IMR-90 (cell line): ENCODE measurements at regions not wholly inside any gene's neighbourhood (a gene's known extent, or its start where the extent isn't known, plus 50 kb on each side); places are given as distances from the start of the nearest gene placed in this dataset.

Source experiments
- ATAC-seq: fragments of 200-7000 bp; cut with Tn5 transposase; 2 replicates; pipeline ENCODE4 v1.9.1; 2020; ENCODE audit warnings: low read depth, mild to moderate bottlenecking, moderate library complexity
- BruUV-seq: library from RNA; stranded (reverse); fragments of 400-500 nt; replicated peaks from 2 replicates; lab custom pipeline; 2021; lab: Mats Ljungman, UMichigan
- CTCF ChIA-PET: fragments of 300-600 bp; formaldehyde crosslinking; extraction: SDS; loops from one replicate; lab custom pipeline; 2021; ENCODE audit warnings: antibody characterized with exemption; lab: Yijun Ruan, JAX
- POLR2A ChIA-PET: fragments of 300-600 bp; sonication (Branson Sonifier 250); formaldehyde crosslinking; loops from one replicate; lab custom pipeline; 2022; ENCODE audit warnings: antibody characterized with exemption; ENCODE audit not compliant: unreplicated experiment; lab: Charles Lee
- DNase-seq: peaks from one replicate; pipeline ENCODE4 v3.0.0; 2013
- H2AFZ ChIP-seq: replicated peaks from 2 replicates; pipeline ENCODE3; 2013; ENCODE audit warnings: low read length, mild to moderate bottlenecking; ENCODE audit not compliant: poor library complexity
- H2AK5ac ChIP-seq: 2 replicates; pipeline ENCODE4 v1.6.1; 2013; ENCODE audit warnings: low read depth, low read length, inconsistent platforms
- H2AK9ac ChIP-seq: replicated peaks from 2 replicates; pipeline ENCODE3; 2013; ENCODE audit warnings: mild to moderate bottlenecking, low read depth, low read length, moderate library complexity; ENCODE audit not compliant: poor library complexity
- H2BK120ac ChIP-seq: 2 replicates; pipeline ENCODE4 v1.6.1; 2013; ENCODE audit warnings: low read depth, low read length, inconsistent platforms
- H2BK15ac ChIP-seq: 3 replicates; pipeline ENCODE4 v1.6.1; 2013; ENCODE audit warnings: low read depth, low read length, inconsistent platforms
- H2BK20ac ChIP-seq: 2 replicates; pipeline ENCODE4 v1.6.1; 2013; ENCODE audit warnings: low read depth, mild to moderate bottlenecking, inconsistent platforms, low read length, moderate library complexity
- H2BK5ac ChIP-seq: 2 replicates; pipeline ENCODE4 v1.6.1; 2013; ENCODE audit warnings: mild to moderate bottlenecking, low read depth, low read length, inconsistent platforms; ENCODE audit not compliant: poor library complexity, severe bottlenecking
- H3K14ac ChIP-seq: replicated peaks from 2 replicates; pipeline ENCODE4 v1.6.1; 2013; ENCODE audit warnings: low read depth, low read length, inconsistent platforms
- H3K18ac ChIP-seq: 2 replicates; pipeline ENCODE4 v1.6.1; 2013; ENCODE audit warnings: low read depth, low read length, control low read depth
- H3K23ac ChIP-seq: 2 replicates; pipeline ENCODE4 v1.6.1; 2013; ENCODE audit warnings: low read depth, low read length, inconsistent platforms
- H3K27ac ChIP-seq: 2 replicates; pipeline ENCODE4 v1.5.1; 2013; ENCODE audit warnings: mild to moderate bottlenecking, control low read depth, low read length; ENCODE audit not compliant: insufficient read depth
- H3K27me3 ChIP-seq: 2 replicates; pipeline ENCODE4 v1.6.1; 2013; ENCODE audit warnings: low read length; ENCODE audit not compliant: control insufficient read depth, insufficient read depth
- H3K36me3 ChIP-seq: 2 replicates; pipeline ENCODE4 v1.6.1; 2013; ENCODE audit warnings: low read length, mixed read lengths; ENCODE audit not compliant: control insufficient read depth, insufficient read depth
- H3K4ac ChIP-seq: 2 replicates; pipeline ENCODE4 v1.6.1; 2013; ENCODE audit warnings: low read depth, low read length, inconsistent platforms
- H3K4me1 ChIP-seq: 2 replicates; pipeline ENCODE4 v1.6.1; 2013; ENCODE audit warnings: low read length, mixed read lengths; ENCODE audit not compliant: control insufficient read depth, insufficient read depth
- H3K4me2 ChIP-seq: 2 replicates; pipeline ENCODE4 v1.6.1; 2013; ENCODE audit warnings: low read depth, mild to moderate bottlenecking, control low read depth, low read length, moderate library complexity
- H3K4me3 ChIP-seq: 2 replicates; pipeline ENCODE4 v1.5.1; 2013; ENCODE audit warnings: low read depth, mild to moderate bottlenecking, control low read depth, low read length, moderate library complexity; ENCODE audit not compliant: insufficient read depth
- H3K56ac ChIP-seq: 2 replicates; pipeline ENCODE4 v1.6.1; 2013; ENCODE audit warnings: low read length, inconsistent platforms; ENCODE audit not compliant: insufficient read depth; ENCODE audit errors: extremely low read depth
- H3K79me1 ChIP-seq, 2 experiments: 2 replicates each; pipeline ENCODE4 v1.6.1; 2013; ENCODE audit warnings: low read length in 2 of 2, inconsistent platforms in 1 of 2, low read depth in 1 of 2
- H3K9ac ChIP-seq: 2 replicates; pipeline ENCODE4 v1.6.1; 2013; ENCODE audit warnings: low read depth, low read length, control low read depth
- H3K9me1 ChIP-seq: 2 replicates; pipeline ENCODE4 v1.6.1; 2013; ENCODE audit warnings: low read length, inconsistent platforms; ENCODE audit not compliant: insufficient read depth
- H3K9me3 ChIP-seq: 2 replicates; pipeline ENCODE4 v1.6.1; 2013; ENCODE audit warnings: low read length; ENCODE audit not compliant: control insufficient read depth, insufficient read depth
- H4K20me1 ChIP-seq: 2 replicates; pipeline ENCODE4 v1.6.1; 2013; ENCODE audit warnings: low read length, inconsistent platforms; ENCODE audit not compliant: insufficient read depth
- H4K5ac ChIP-seq: 2 replicates; pipeline ENCODE4 v1.6.1; 2013; ENCODE audit warnings: mild to moderate bottlenecking, low read depth, low read length, control low read depth
- H4K8ac ChIP-seq, 2 experiments: 2 replicates each; pipeline ENCODE4 v1.6.1; 2013; ENCODE audit warnings: low read depth in 2 of 2, low read length in 2 of 2, control low read depth in 1 of 2, inconsistent platforms in 1 of 2
- H4K91ac ChIP-seq: 2 replicates; pipeline ENCODE4 v1.6.1; 2013; ENCODE audit warnings: low read depth, low read length, inconsistent platforms; ENCODE audit not compliant: insufficient read depth
- CTCF ChIP-seq: conservative IDR thresholded peaks from 2 replicates; pipeline ENCODE4 v1.5.1; 2012; ENCODE audit warnings: mild to moderate bottlenecking, low read depth, low read length, improper control_type of control experiment
- ELK1 ChIP-seq: fragments of 150-350 bp; IDR thresholded peaks from 2 replicates; pipeline ENCODE4 v1.6.1; 2016; ENCODE audit warnings: low read depth, mild to moderate bottlenecking, low read length, moderate library complexity, borderline replicate concordance
- FOS ChIP-seq: fragments of 150-350 bp; IDR thresholded peaks from 2 replicates; pipeline ENCODE4 v1.6.1; 2016; ENCODE audit warnings: low read depth, low read length
- MAZ ChIP-seq: IDR thresholded peaks from 2 replicates; pipeline ENCODE4 v1.6.1; 2012; ENCODE audit warnings: low read depth, mild to moderate bottlenecking, low read length, improper control_type of control experiment, moderate library complexity, borderline replicate concordance
- MXI1 ChIP-seq: IDR thresholded peaks from 2 replicates; pipeline ENCODE4 v1.6.1; 2012; ENCODE audit warnings: low read depth, mild to moderate bottlenecking, low read length, moderate library complexity, borderline replicate concordance
- RAD21 ChIP-seq: IDR thresholded peaks from 2 replicates; pipeline ENCODE4 v1.6.1; 2012; ENCODE audit warnings: low read length, improper control_type of control experiment
- USF2 ChIP-seq: fragments of 150-350 bp; IDR thresholded peaks from 2 replicates; pipeline ENCODE4 v1.6.1; 2017; ENCODE audit warnings: mild to moderate bottlenecking, antibody characterized with exemption, low read length, low read depth
- WGBS, 2 experiments: methylation state at CpG; one replicate each; pipeline versions ENCODE4 v1.1.5 to v1.1.7; 2013; ENCODE audit warnings: missing lambda C conversion rate in 2 of 2; ENCODE audit not compliant: insufficient read length in 1 of 2; ENCODE audit errors: extremely low coverage in 2 of 2; 5-methylcytosine and 5-hydroxymethylcytosine counted together
- dilution Hi-C: fragments of 300-500 bp; cut with HindIII; formaldehyde crosslinking; loops from one replicate; pipeline ENCODE4 v1.14.3; 2018; ENCODE audit warnings: low sequenced_read_pairs; ENCODE audit not compliant: unreplicated experiment
- in situ Hi-C: fragments of 300-500 bp; cut with MboI; formaldehyde crosslinking; loops from 3 replicates; pipeline ENCODE4 v1.14.3; 2019; ENCODE audit warnings: low sequenced_read_pairs, inconsistent platforms, mixed read lengths
- intact Hi-C: fragments of 100-400 bp; cut with micrococcal nuclease; formaldehyde crosslinking; loops from 2 replicates; pipeline ENCODE4 v1.10.0; 2022

GRCh38 chr6:90436403-90436802, 139.8 kb upstream of the BACH2 start:
- ChIA-PET CTCF (no interaction called here), POLR2A (no interaction called here)
- no peak overlapping the region for H3K14ac ChIP-seq
- H2BK5ac ChIP-seq, result no peak overlapping the region
- H4K91ac ChIP-seq, result no peak overlapping the region
- no peak overlapping the region for H2AK9ac ChIP-seq
- DNase-seq (no peak), ATAC-seq (no peak)
- no peak overlapping the region for H4K5ac ChIP-seq
- peaks cover 13% of the 10 kb centered on the region for H3K27me3 ChIP-seq
- H2AFZ ChIP-seq, result no peak overlapping the region
- H3K18ac ChIP-seq, result no peak overlapping the region
- in situ Hi-C loops, result no loop called here
- intact Hi-C loops, result no loop called here
- H3K36me3 ChIP-seq, result no peaks in the 10 kb centered on the region
- H4K20me1 ChIP-seq, result no peaks in the 10 kb centered on the region
- H3K56ac ChIP-seq, result no peak overlapping the region
- H3K79me1 ChIP-seq, result no peaks in the 10 kb centered on the region
- H2BK15ac ChIP-seq, result no peak overlapping the region
- WGBS, 2 experiments, result no CpG with 5 or more reads among the region's 1 CpG
- no peak overlapping the region for H3K4me2 ChIP-seq
- no peak overlapping the region for H2BK120ac ChIP-seq
- H2AK5ac ChIP-seq, result no peak overlapping the region
- no TSS peak for BruUV-seq
- H3K9me3 ChIP-seq, result no peaks in the 10 kb centered on the region
- dilution Hi-C loops, result no loop called here
- TF ChIP-seq MXI1 (no peak), ELK1 (no peak), RAD21 (no peak), CTCF (no peak), MAZ (no peak), USF2 (no peak), FOS (no peak)
- H3K4me1 ChIP-seq, result no peaks in the 10 kb centered on the region
- no peak overlapping the region for H4K8ac ChIP-seq
- no peak overlapping the region for H3K23ac ChIP-seq
- H3K4me3 ChIP-seq, result no peak overlapping the region
- H3K9me1 ChIP-seq, result no peaks in the 10 kb centered on the region
- H3K9ac ChIP-seq, result no peak overlapping the region
- no peak overlapping the region for H3K27ac ChIP-seq
- no peak overlapping the region for H2BK20ac ChIP-seq
- no peak overlapping the region for H3K4ac ChIP-seq
